22Rv1 (cell line): ENCODE measurements at regions not wholly inside any gene's neighbourhood (a gene's known extent, or its start where the extent isn't known, plus 50 kb on each side); places are given as distances from the start of the nearest gene placed in this dataset.

Experiments
- H3K27ac ChIP-seq: fragments of 450-650 bp; 2 replicates; pipeline ENCODE4 v1.5.1; 2017
- ZFX ChIP-seq: fragments of 450-650 bp; IDR thresholded peaks from 2 replicates; pipeline ENCODE4 v1.6.1; 2017; ENCODE audit warnings: antibody characterized with exemption, borderline replicate concordance
- TF ChIP-seq, protein P1 (sequence below): fragments of 450-650 bp; IDR thresholded peaks from 2 replicates; pipeline ENCODE4 v1.5.1; 2017; ENCODE audit warnings: mild to moderate bottlenecking

GRCh38 chr12:115572440-115572839, 705.1 kb downstream of the MED13L start:
- no peak overlapping the region for H3K27ac ChIP-seq
- TF ChIP-seq, protein P1, sequence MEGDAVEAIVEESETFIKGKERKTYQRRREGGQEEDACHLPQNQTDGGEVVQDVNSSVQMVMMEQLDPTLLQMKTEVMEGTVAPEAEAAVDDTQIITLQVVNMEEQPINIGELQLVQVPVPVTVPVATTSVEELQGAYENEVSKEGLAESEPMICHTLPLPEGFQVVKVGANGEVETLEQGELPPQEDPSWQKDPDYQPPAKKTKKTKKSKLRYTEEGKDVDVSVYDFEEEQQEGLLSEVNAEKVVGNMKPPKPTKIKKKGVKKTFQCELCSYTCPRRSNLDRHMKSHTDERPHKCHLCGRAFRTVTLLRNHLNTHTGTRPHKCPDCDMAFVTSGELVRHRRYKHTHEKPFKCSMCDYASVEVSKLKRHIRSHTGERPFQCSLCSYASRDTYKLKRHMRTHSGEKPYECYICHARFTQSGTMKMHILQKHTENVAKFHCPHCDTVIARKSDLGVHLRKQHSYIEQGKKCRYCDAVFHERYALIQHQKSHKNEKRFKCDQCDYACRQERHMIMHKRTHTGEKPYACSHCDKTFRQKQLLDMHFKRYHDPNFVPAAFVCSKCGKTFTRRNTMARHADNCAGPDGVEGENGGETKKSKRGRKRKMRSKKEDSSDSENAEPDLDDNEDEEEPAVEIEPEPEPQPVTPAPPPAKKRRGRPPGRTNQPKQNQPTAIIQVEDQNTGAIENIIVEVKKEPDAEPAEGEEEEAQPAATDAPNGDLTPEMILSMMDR = no peak
- TF ChIP-seq ZFX = no peak

DNA sequence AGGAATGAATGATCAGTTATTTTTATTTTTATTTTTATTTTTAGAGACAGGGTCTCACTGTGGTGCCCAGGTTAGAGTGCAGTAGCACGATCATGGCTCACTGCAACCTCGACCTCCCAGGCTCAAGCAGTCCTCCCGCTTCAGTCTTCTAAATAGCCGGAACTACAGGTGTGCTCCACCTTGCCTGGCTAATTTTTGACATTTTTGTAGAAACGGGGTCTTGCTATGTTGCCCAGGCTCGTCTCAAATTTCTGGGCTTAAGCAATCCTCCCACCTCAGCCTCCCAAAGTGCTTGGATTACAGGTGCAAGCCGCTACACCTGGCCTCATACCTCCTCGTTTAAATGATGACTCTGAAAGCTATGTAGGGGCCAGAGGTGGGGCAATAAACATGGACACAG, 706.0 kb downstream of the MED13L start:
- no peak overlapping the region for H3K27ac ChIP-seq
- TF ChIP-seq, protein P1 = no peak
- no peak for TF ChIP-seq ZFX

- H3K27ac ChIP-seq = no peak overlapping the region
- TF ChIP-seq, protein P1 = no peak
- TF ChIP-seq ZFX = no peak
These were observed 706.5 kb downstream of the MED13L start for GRCh38 chr12:115571027-115571426.

GRCh38 chr12:115570069-115570777, 707.3 kb downstream of the MED13L start:
- TF ChIP-seq ZFX = no peak
- TF ChIP-seq, protein P1 = no peak
- no peak overlapping the region for H3K27ac ChIP-seq

GRCh38 chr12:115569345-115570068, 708.0 kb downstream of the MED13L start:
- no peak for TF ChIP-seq ZFX
- TF ChIP-seq, protein P1 = no peak
- H3K27ac ChIP-seq = no peak overlapping the region

DNA sequence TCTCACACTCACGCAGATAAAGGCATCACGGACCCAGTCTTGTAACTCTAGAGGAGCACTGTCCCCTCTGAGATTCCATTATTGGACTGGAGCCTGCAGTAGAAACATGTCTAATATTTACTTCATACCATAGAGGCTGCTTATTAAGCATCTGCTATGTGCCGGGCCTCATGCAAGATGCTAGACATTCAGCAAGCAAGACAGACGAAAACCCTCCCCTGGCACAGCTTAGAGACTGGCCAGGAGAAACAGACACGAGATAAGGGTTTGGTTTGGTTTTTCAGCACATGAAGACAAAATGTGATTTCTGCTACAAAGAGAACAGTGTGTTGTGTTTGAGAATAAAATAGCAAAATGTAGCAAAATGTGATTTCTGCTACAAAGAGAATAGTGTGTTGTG, 719.2 kb downstream of the MED13L start:
- no peak overlapping the region for H3K27ac ChIP-seq
- TF ChIP-seq, protein P1 = no peak
- TF ChIP-seq ZFX = no peak

DNA sequence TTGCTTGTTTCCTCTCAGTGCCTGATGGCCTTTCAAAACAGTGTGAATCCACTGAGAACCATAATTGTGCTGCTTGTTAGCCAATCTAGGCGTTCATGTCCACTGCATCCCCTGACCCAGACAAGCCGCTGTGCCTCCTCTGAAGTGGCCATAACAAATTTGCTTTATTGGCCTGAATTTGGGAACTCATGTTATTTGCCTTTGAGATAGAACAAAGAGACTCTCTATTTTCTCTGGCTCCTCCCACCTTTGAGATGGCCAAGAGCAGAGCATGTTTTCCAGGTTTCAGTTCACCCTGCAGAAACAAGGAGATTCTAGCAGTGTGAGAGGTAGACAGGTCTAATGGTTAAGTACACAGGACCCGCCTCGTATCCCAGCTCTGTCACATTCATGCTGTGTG, 723.9 kb downstream of the MED13L start:
- TF ChIP-seq ZFX = no peak
- TF ChIP-seq, protein P1 = no peak
- no peak overlapping the region for H3K27ac ChIP-seq
